Hematopoietic multipotent progenitor cell treated with erythropoietin and hydrocortisone succinate and interleukin-3 and kit ligand, for 17 days (in vitro differentiated cells): ENCODE measurements at regions not wholly inside any gene's neighbourhood (a gene's known extent, or its start where the extent isn't known, plus 50 kb on each side); places are given as distances from the start of the nearest gene placed in this dataset.

Experiments
- DNase-seq: peaks from one replicate; pipeline ENCODE4 v3.0.0-alpha.2; 2015; ENCODE audit warnings: low spot score

- DNase-seq, result no peak
Observed at GRCh38 chr7:136034132-136034531, 57.0 kb upstream of the MTPN start.

- DNase-seq, result no peak
Observed at GRCh38 chr7:136033413-136034031, 56.4 kb upstream of the MTPN start.

GRCh38 chr7:136030867-136031318 is 53.7 kb upstream of the MTPN start:
- DNase-seq, result no peak

GRCh38 chr7:136030330-136030729 is 53.2 kb upstream of the MTPN start:
- no peak for DNase-seq

GRCh38 chr7:136027160-136027559 is 50.0 kb upstream of the MTPN start:
- DNase-seq, result no peak
